ENCODE measurements at regions not wholly inside any gene's neighbourhood (a gene's known extent, or its start where the extent isn't known, plus 50 kb on each side); places are given as distances from the start of the nearest gene placed in this dataset.
A peak's percentile ranks its signal among the peaks of the same experiment; 100 is the strongest.
"Not testable (repeated sequence)": the region's sequence is repeated elsewhere in the genome, so short reads cannot be mapped to it uniquely, and the experiment has no call there.

DNA sequence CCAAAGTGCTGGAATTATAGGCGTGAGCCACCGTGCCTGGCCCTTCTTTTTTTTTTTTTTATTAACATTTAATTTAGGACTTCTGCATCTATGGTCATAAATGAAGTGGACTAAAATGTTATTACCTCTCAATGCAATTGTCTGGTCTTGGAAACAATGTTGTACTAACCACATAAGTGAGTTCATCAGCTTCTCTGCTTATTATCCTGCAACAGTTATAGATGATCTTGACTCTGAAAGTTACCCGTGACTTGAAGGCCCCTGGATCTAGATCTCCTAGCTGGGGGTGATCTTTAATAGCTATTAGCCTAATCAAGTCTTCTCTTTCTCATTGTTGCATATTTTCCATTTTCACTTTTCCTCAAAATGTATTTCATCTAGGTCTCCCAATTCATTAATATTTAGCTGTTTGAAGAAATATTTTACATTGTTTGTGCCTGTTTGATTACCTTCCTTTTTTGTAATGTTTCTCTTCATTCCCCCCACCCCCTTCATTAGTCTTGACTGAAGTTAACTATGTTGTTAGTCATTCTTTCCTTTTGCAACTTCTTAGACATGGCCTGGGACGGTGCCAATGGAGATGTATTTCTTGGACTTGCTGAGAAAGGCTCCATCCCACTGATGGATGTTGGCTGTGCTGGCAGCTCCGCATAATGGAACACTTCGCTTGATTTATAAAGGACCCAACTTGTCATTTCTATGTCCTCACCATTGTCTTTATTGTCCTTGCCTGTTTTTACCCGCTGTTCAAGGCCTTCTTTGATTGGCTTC lies 141.6 kb upstream of the RIOK3 start:
- in situ Hi-C loops (cut with HindIII; ENCODE audit: low pct_unique_long_range_greater_than_20kb, low sequenced_read_pairs) = no loop called here
- TF ChIP-seq JUND (IDR thresholded peaks at IDR 0.05; ENCODE audit: low read depth) = no peak

DNA sequence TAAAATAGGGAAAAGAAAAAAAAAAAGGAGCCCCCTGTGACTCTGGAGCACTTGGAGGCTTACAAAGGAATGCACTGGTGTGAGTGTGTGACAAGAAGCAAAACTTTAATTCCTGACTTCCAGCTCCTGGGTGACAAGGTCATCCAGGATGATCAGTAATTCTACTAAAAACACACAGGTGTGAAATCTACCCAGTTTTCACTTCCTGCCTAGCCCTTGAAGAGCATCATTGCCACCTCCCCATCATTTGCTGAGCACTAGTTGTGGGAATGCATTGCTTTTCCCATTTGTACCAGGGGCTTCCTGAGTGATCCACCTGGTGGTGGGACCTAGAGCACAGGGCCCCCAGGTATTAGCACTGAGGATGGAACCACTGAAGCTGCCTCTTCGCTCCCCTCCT lies 139.7 kb upstream of the RIOK3 start:
- in situ Hi-C loops (cut with HindIII; ENCODE audit: low pct_unique_long_range_greater_than_20kb, low sequenced_read_pairs) = no loop called here
- no peak for DNase-seq (ENCODE audit: low read depth in 1 of 2, low spot score in 1 of 2)
- no peak for TF ChIP-seq JUND (IDR thresholded peaks at IDR 0.05; ENCODE audit: low read depth)

More for the DNA sequence above, 141.6 kb upstream of the RIOK3 start:
- DNase-seq (ENCODE audit: low read depth in 1 of 2, low spot score in 1 of 2) = no peak

DNA sequence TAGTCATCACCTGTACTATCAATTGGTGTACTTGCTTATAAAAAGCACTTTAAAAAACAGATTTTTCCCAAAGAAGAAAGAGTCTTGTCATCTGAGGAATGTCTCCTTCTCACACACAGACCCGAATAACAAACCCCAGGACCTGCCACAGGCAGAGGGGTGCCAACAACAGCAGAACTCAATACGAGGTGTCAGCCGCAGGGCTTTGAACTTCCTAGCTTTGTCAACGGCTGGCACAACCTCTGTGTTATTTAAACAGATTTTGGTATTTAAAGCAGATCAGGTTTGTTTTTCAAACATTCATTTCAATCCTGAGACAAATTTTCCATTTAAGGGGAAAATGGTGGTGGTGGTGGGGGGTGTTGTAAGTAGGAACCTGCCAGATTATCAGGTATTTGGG lies 138.4 kb upstream of the RIOK3 start:
- in situ Hi-C loops (cut with HindIII; ENCODE audit: low pct_unique_long_range_greater_than_20kb, low sequenced_read_pairs) = no loop called here
- TF ChIP-seq JUND (IDR thresholded peaks at IDR 0.05; ENCODE audit: low read depth) = no peak
- DNase-seq (ENCODE audit: low read depth in 1 of 2, low spot score in 1 of 2) = no peak

DNA sequence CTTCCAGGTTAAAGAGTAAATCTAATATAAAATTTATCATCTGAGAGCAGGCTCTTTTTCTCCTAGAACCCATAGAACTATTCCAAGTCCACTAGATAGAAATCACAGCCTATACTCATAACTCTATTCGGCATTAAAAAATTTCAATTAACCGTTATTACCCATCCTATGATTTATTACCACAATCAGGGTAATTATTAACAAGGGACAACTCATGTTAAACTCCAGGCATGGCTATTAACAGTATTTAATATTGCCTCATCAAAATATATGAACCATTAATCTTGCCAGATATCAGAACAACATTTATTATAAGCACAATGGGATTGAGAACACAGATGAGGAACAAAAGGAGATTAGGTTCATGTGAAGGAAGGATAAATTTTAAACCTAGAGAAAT lies 136.8 kb upstream of the RIOK3 start:
- no peak for DNase-seq (ENCODE audit: low read depth in 1 of 2, low spot score in 1 of 2)
- in situ Hi-C loops (cut with HindIII; ENCODE audit: low pct_unique_long_range_greater_than_20kb, low sequenced_read_pairs) = no loop called here
- TF ChIP-seq JUND (IDR thresholded peaks at IDR 0.05; ENCODE audit: low read depth) = no peak

DNA sequence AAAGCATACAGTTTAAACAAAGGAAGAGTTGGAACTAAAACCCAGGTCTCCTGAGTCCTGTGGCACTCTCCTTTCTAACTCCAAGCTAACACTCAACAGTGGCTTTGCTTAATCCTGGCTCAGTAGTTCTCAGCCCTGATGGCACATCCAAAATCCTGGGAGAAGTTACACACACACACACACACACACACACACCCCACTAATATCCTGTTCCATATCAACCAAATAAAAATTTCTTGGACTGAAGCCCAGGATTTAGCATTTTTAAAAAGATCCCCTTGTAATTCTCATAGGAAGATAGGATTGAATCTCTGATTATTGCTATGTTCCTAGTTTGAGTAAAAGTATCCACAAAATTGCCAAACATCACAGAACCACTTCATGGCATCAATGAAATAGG lies 136.1 kb upstream of the RIOK3 start:
- in situ Hi-C loops (cut with HindIII; ENCODE audit: low pct_unique_long_range_greater_than_20kb, low sequenced_read_pairs) = no loop called here
- no peak for TF ChIP-seq JUND (IDR thresholded peaks at IDR 0.05; ENCODE audit: low read depth)
- no peak for DNase-seq (ENCODE audit: low read depth in 1 of 2, low spot score in 1 of 2)

DNA sequence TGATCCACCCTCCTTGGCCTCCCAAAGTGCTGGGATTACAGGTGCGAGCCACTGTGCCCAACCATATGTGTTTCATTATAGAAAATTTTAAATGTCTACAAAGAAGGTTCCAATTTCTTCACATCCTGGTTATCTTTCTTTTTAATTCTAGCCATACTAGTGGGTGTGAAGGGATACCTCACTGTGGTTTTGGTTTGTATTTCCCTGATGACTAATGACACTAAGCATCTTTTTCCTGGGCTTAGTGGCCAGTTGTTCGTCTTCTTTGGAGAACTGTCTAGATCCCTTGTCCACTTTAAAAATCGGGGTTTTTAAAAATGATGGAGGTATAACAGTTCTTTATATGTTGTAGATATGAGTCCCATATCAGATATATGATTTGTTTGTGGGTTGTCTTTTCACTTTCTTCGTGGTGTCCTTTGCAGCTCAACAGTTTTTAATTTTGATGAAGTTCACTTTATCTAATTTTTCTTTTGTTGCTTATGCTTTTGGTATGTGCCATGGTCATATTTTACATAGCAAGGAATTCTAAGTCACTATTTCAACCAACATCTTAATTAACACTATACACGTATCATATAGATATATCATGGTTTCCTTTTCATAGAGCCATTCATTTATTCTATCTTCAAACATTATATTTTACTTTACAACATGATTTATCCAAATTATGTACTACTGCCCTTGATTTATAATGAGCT lies 135.0 kb upstream of the RIOK3 start:
- no peak for DNase-seq (ENCODE audit: low read depth in 1 of 2, low spot score in 1 of 2)
- TF ChIP-seq JUND (IDR thresholded peaks at IDR 0.05; ENCODE audit: low read depth) = no peak
- in situ Hi-C loops (cut with HindIII; ENCODE audit: low pct_unique_long_range_greater_than_20kb, low sequenced_read_pairs) = no loop called here

DNA sequence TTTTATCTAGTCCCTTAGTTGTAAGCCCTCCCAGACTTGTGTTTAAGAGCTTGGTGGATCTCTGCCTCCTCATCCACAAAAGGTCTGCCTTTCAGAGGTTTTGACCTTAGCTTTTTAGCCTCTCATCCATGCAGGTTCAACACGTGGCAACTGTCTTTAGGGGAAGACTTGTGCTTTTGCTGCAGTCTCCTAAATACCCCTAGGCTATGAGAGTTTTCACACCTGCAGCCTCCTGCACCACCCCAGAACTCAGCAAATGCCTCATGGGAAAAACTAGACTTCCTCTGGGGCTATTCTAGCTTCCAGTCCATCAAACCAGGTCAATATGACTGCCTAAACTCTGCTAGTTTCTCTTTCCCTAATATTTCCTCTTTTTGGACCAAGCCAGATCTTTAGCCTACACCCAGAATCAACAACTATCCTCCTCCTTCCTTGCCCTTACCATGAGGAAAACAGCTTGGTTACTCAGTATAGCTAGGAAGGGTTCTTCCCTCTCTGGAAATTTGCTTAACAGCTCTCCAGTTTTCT lies 132.3 kb upstream of the RIOK3 start:
- TF ChIP-seq JUND (IDR thresholded peaks at IDR 0.05; ENCODE audit: low read depth) = no peak
- no peak for DNase-seq (ENCODE audit: low read depth in 1 of 2, low spot score in 1 of 2)
- in situ Hi-C loops (cut with HindIII; ENCODE audit: low pct_unique_long_range_greater_than_20kb, low sequenced_read_pairs) = no loop called here

DNA sequence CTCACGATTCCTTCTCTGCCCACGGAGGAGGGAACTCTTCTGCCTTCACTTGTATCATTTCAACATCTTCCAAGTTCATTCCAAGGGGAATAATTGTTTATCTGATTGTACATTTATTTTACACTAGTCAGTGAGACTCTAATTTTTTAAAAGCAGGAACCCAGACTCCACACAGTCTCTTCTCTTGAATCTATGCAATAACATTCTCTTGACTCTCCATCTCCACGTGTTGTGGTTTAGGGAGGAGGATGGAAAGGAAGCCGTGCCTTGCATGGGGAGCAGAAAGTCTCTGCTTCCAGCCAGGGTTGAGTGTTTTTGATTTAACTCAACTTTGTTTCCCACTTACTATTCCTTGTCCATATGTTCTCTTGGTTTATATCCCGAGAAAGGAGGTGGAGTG lies 131.1 kb upstream of the RIOK3 start:
- TF ChIP-seq JUND (IDR thresholded peaks at IDR 0.05; ENCODE audit: low read depth) = no peak
- in situ Hi-C loops (cut with HindIII; ENCODE audit: low pct_unique_long_range_greater_than_20kb, low sequenced_read_pairs) = no loop called here
- DNase-seq (ENCODE audit: low read depth in 1 of 2, low spot score in 1 of 2) = no peak

DNA sequence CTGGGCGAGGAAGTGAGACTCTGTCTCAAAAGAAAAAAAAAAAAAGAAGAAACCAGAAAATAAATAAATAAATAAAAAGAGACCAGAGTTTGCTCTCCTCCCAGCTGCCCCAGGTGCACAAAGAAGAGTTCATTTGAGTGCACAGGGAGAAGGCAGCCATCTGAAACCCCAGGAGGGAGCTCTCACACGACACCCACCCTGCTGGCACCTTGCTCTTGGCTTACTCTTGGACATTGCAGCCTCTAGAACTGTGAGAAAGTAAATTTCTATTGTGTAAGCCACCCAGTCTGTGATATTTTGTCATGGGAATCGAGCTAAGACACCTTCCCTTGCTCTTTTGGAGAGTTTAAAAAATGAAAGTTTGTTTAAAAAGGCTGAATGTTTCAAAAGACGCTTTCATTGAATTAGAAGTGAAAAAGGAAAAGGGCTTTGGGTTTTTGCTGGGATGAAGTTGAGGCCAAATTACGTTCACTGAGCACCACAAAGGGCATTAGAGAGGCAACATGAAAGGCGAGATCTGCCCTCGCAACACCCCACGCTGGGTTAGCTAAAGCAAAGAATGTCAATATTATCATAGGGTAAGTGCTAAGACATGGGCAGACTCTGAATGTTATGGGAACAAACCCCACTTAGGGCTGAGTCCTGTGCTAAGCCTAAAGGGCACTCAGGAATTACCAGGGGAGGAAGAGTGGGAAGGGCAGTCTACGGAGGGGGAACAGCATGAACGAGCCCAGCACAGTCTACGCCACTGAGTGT lies 128.9 kb upstream of the RIOK3 start:
- no peak for TF ChIP-seq JUND (IDR thresholded peaks at IDR 0.05; ENCODE audit: low read depth)
- peak in 1 of 2 experiments; percentile 29 for DNase-seq (ENCODE audit: low read depth in 1 of 2, low spot score in 1 of 2)
- in situ Hi-C loops (cut with HindIII; ENCODE audit: low pct_unique_long_range_greater_than_20kb, low sequenced_read_pairs) = no loop called here

DNA sequence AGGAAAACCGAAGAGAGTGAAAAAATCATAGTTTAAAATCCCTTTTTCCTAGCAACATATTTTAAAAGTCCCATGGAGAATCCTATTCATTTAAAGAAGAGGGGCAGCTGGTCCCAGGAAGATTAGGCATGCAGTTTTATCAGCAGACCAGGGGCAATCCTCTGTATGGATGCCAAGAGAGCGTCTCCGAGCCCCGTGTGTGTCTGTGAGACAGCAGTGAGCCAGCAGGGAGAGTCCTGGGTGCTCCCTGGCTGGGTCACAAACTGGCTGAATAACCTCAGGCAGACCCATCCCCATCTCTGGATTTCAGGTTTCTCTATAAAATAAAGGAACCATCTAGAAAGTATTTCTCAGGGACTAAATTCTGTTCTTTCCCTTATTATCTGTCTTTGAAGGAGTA lies 128.2 kb upstream of the RIOK3 start:
- in situ Hi-C loops (cut with HindIII; ENCODE audit: low pct_unique_long_range_greater_than_20kb, low sequenced_read_pairs) = no loop called here
- DNase-seq (ENCODE audit: low read depth in 1 of 2, low spot score in 1 of 2) = no peak
- TF ChIP-seq JUND (IDR thresholded peaks at IDR 0.05; ENCODE audit: low read depth) = no peak

DNA sequence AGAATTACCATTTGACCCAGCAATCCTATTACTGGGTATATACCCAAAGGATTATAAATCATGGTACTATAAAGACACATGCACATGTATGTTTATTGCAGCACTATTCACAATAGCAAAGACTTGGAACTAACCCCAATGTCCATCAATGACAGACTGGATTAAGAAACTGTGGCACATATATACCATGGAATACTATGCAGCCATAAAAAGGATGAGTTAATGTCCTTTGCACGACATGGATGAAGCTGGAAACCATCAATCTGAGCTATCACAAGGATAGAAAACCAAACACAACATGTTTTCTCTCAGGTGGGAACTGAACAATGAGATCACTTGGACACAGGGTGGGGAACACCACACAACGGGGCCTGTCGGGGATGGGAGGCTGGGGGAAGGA lies 123.4 kb upstream of the RIOK3 start:
- DNase-seq (ENCODE audit: low read depth in 1 of 2, low spot score in 1 of 2); in situ Hi-C loops (cut with HindIII; ENCODE audit: low pct_unique_long_range_greater_than_20kb, low sequenced_read_pairs): not testable (repeated sequence)

DNA sequence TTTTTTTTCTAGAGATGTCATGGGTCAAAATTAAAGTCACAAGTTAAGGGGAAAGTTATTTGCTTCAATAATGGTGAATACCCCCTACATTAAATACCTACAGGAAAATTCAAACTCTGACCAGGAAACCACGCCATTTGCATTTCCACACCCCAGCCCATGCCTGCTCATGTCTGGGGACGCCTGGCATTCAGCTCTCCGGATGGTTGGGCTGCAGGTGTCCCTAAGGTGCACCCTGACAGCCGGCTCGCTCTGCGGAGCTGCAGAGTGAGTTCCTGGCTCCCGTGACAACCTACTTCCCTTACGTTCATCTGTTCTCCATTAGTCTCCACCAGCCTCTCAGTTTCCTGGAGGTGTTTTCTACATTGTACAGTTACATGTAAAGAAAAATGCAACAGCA lies 122.7 kb upstream of the RIOK3 start:
- peak; percentile 21 to 52 for DNase-seq (ENCODE audit: low read depth in 1 of 2, low spot score in 1 of 2)
- in situ Hi-C loops (cut with HindIII; ENCODE audit: low pct_unique_long_range_greater_than_20kb, low sequenced_read_pairs) = no loop called here
- no peak for TF ChIP-seq JUND (IDR thresholded peaks at IDR 0.05; ENCODE audit: low read depth)
